Activated T-helper 17 cell treated with anti-CD3 and anti-CD28 coated beads, Interleukin-2, amount 50 U/mL, for 72 hours (primary cell): ENCODE measurements at regions not wholly inside any gene's neighbourhood (a gene's known extent, or its start where the extent isn't known, plus 50 kb on each side); places are given as distances from the start of the nearest gene placed in this dataset.

ENCODE experiments used
- ATAC-seq: fragments of 150-1000 bp; cut with Tn5 transposase; replicated peaks from 2 replicates; pipeline ENCODE4 v1.10.0; 2021; ENCODE audit warnings: mild to moderate bottlenecking, moderate library complexity
- H3K27ac Mint-ChIP-seq: one replicate; pipeline ENCODE4 v1.8.0; 2022; ENCODE audit warnings: mixed read lengths
- H3K27me3 Mint-ChIP-seq: one replicate; pipeline ENCODE4 v1.8.0; 2022; ENCODE audit warnings: mixed read lengths
- H3K36me3 Mint-ChIP-seq: one replicate; pipeline ENCODE4 v1.8.0; 2022; ENCODE audit warnings: low read depth, mild to moderate bottlenecking, mixed read lengths
- H3K4me1 Mint-ChIP-seq: one replicate; pipeline ENCODE4 v1.8.0; 2022; ENCODE audit warnings: mixed read lengths
- H3K4me3 Mint-ChIP-seq: one replicate; pipeline ENCODE4 v1.8.0; 2022; ENCODE audit warnings: mild to moderate bottlenecking, mixed read lengths
- H3K9me3 Mint-ChIP-seq: one replicate; pipeline ENCODE4 v1.8.0; 2022; ENCODE audit warnings: mixed read lengths

GRCh38 chr22:22110548-22111266 lies 128.1 kb upstream of the TOP3B start:
- H3K4me1 Mint-ChIP-seq: peaks cover 4% of the 10 kb centered on the region
- no peak overlapping the region for H3K4me3 Mint-ChIP-seq
- peak; percentile 84 for ATAC-seq

GRCh38 chr22:22109693-22110466 lies 127.3 kb upstream of the TOP3B start:
- Mint-ChIP-seq H3K27me3 (no peaks in the 10 kb centered on the region), H3K36me3 (no peaks in the 10 kb centered on the region), H3K27ac (no peak overlapping the region), H3K9me3 (no peaks in the 10 kb centered on the region), H3K4me1 (peaks cover 4% of the 10 kb centered on the region), H3K4me3 (no peak overlapping the region)
- no peak for ATAC-seq

More at GRCh38 chr22:22110548-22111266, 128.1 kb upstream of the TOP3B start:
- Mint-ChIP-seq H3K27ac (no peak overlapping the region), H3K27me3 (no peaks in the 10 kb centered on the region), H3K36me3 (no peaks in the 10 kb centered on the region), H3K9me3 (no peaks in the 10 kb centered on the region)

DNA sequence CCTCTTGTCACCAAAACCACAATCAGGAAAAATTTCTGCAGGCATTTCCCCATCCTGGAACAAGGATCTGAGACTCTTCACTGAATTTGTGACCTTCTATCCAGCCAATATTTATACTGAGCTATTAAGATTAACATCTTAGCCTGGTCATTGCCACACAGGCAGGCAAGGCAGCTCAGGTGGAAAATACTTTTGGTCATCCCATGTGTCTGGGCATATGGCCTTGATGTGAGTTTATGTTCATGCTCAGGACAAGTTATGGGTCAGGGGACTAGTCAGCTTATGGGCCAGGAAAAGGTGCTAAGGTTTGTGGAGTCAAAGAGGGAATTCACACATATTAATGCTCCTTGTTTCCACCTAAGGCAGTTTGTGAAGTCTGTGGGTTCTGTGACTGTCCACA lies 124.3 kb upstream of the TOP3B start:
- Mint-ChIP-seq H3K27me3 (peaks cover 7% of the 10 kb centered on the region), H3K9me3 (no peaks in the 10 kb centered on the region), H3K36me3 (no peaks in the 10 kb centered on the region), H3K4me3 (no peak overlapping the region), H3K27ac (no peak overlapping the region), H3K4me1 (peaks cover 4% of the 10 kb centered on the region)
- ATAC-seq: no peak

GRCh38 chr22:22105364-22105763 lies 122.8 kb upstream of the TOP3B start:
- H3K4me1 Mint-ChIP-seq: no peaks in the 10 kb centered on the region

DNA sequence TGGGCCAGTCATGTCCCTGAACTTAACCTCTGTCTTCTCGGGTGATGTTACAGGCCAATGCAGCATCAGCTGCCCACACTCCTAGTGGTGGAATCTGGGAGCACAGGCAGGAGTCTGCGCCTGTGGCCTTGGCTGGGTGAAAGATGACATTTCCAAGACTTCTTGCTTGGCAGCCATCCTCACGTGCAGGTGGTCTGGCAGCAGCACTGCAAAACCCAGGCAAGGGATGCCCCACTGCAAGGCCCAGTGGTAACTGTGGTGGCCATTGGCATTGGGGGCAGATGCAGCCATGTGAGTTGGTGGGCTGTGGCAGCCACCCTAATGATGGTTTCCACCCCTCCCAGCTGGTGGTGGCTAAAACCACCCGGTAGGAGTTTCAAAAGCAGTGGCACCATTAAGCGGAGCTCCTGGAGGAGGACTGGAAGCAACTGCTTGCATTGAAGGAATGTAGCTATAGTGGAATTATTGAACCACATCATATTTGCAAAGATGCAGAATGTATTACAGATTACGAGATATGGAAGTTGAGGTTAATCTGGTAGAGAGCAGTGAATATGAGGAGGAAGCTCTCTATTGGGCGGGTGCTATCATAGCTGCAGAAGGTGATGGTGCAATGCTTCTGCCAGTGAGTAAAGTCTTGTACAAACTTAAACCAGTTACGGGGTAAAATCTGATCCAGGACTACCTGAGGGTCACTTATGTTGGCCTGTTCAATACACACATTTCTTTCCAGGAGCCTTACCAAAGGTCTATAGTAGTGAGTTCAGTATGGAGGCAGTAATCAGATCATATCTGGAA lies 120.7 kb upstream of the TOP3B start:
- H3K4me1 Mint-ChIP-seq: no peaks in the 10 kb centered on the region
- no peaks in the 10 kb centered on the region for H3K9me3 Mint-ChIP-seq
- peak; percentile 37 for ATAC-seq
- H3K4me3 Mint-ChIP-seq: no peak overlapping the region
- no peaks in the 10 kb centered on the region for H3K36me3 Mint-ChIP-seq
- H3K27ac Mint-ChIP-seq: no peak overlapping the region
- peaks cover 8% of the 10 kb centered on the region for H3K27me3 Mint-ChIP-seq

More at GRCh38 chr22:22105364-22105763, 122.8 kb upstream of the TOP3B start:
- peaks cover 7% of the 10 kb centered on the region for H3K27me3 Mint-ChIP-seq
- no peaks in the 10 kb centered on the region for H3K36me3 Mint-ChIP-seq
- no peak for ATAC-seq
- H3K9me3 Mint-ChIP-seq: no peaks in the 10 kb centered on the region
- H3K4me3 Mint-ChIP-seq: no peak overlapping the region
- H3K27ac Mint-ChIP-seq: no peak overlapping the region

GRCh38 chr22:22099833-22100812 lies 117.5 kb upstream of the TOP3B start:
- no peaks in the 10 kb centered on the region for H3K4me1 Mint-ChIP-seq
- no peaks in the 10 kb centered on the region for H3K9me3 Mint-ChIP-seq
- no peak overlapping the region for H3K4me3 Mint-ChIP-seq
- H3K27ac Mint-ChIP-seq: no peak overlapping the region
- ATAC-seq: no peak
- H3K27me3 Mint-ChIP-seq: peaks cover 19% of the 10 kb centered on the region
- H3K36me3 Mint-ChIP-seq: no peaks in the 10 kb centered on the region

DNA sequence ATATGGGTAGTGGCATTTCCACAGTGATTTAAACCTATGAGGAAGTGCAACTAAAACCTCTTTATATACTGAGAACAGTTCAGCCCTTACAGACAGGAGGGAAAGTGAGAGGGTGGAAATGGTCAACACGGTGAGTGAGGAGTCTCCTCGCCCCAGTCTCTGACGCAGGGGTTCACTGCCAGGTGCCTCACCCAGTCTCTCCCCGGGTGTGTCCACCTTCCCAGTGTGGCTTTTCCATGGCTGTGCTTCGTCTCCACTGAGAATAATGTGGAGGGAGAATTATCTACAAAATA lies 116.6 kb upstream of the TOP3B start:
- no peak overlapping the region for H3K27ac Mint-ChIP-seq
- no peaks in the 10 kb centered on the region for H3K36me3 Mint-ChIP-seq
- H3K9me3 Mint-ChIP-seq: no peaks in the 10 kb centered on the region
- no peaks in the 10 kb centered on the region for H3K4me1 Mint-ChIP-seq
- no peak overlapping the region for H3K4me3 Mint-ChIP-seq
- ATAC-seq: no peak
- peaks cover 23% of the 10 kb centered on the region for H3K27me3 Mint-ChIP-seq

DNA sequence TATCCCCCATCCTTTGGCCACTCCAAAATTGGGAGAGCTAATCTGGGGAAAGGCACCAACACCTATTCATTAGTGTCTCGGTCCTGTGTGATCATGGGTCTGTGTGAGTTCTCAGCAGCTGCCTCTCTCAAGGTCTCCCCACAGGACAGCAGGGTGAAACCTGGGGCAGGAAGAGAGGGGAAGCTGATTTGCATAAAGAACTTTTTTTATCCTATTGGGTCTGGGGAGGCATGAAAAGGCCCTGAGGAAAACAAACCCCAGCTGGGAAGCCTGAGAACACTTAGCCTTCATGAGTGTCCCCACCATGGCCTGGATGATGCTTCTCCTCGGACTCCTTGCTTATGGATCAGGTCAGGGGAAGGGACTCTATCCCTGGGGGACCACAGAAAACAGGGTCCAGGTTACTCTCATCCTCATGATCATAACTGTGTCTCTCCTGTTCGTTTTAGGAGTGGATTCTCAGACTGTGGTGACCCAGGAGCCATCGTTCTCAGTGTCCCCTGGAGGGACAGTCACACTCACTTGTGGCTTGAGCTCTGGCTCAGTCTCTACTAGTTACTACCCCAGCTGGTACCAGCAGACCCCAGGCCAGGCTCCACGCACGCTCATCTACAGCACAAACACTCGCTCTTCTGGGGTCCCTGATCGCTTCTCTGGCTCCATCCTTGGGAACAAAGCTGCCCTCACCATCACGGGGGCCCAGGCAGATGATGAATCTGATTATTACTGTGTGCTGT lies 116.0 kb upstream of the TOP3B start:
- H3K36me3 Mint-ChIP-seq: no peaks in the 10 kb centered on the region
- H3K9me3 Mint-ChIP-seq: no peaks in the 10 kb centered on the region
- ATAC-seq: no peak
- H3K4me3 Mint-ChIP-seq: no peak overlapping the region
- H3K27ac Mint-ChIP-seq: no peak overlapping the region
- peaks cover under 1% of the 10 kb centered on the region for H3K4me1 Mint-ChIP-seq
- peaks cover 24% of the 10 kb centered on the region for H3K27me3 Mint-ChIP-seq

- Mint-ChIP-seq H3K4me3 (no peak overlapping the region), H3K36me3 (no peaks in the 10 kb centered on the region), H3K27me3 (peaks cover 25% of the 10 kb centered on the region), H3K9me3 (no peaks in the 10 kb centered on the region), H3K4me1 (peaks cover 6% of the 10 kb centered on the region), H3K27ac (no peak overlapping the region)
- no peak for ATAC-seq
Measured at GRCh38 chr22:22097727-22098228, 115.2 kb upstream of the TOP3B start.

- ATAC-seq: no peak
- Mint-ChIP-seq H3K4me3 (no peak overlapping the region), H3K27me3 (peaks cover 39% of the 10 kb centered on the region), H3K36me3 (no peaks in the 10 kb centered on the region), H3K4me1 (peaks cover 6% of the 10 kb centered on the region), H3K9me3 (no peaks in the 10 kb centered on the region), H3K27ac (no peak overlapping the region)
Measured at GRCh38 chr22:22094921-22095320, 112.3 kb upstream of the TOP3B start.

DNA sequence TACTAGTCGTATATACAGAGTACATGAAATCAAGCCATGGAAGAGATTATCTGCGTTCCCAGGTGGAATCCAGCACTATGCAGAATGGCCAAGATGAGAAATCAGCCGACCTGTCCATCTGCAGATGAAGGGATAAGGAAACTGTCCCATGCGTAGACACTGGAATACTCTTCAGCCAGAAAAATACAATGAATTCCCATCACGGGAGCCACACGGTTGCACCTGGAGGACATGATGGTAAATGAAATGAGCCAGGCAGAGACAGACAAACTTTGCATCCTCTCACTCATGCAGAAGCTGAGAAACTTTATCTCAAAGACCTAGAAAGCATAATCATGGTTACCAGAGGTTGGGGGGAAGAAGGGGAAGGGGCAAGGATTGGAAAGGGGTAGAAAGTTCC lies 111.9 kb upstream of the TOP3B start:
- Mint-ChIP-seq H3K36me3 (no peaks in the 10 kb centered on the region), H3K4me3 (no peak overlapping the region), H3K4me1 (peaks cover 6% of the 10 kb centered on the region), H3K27me3 (peaks cover 39% of the 10 kb centered on the region), H3K9me3 (no peaks in the 10 kb centered on the region), H3K27ac (no peak overlapping the region)
- ATAC-seq: no peak

DNA sequence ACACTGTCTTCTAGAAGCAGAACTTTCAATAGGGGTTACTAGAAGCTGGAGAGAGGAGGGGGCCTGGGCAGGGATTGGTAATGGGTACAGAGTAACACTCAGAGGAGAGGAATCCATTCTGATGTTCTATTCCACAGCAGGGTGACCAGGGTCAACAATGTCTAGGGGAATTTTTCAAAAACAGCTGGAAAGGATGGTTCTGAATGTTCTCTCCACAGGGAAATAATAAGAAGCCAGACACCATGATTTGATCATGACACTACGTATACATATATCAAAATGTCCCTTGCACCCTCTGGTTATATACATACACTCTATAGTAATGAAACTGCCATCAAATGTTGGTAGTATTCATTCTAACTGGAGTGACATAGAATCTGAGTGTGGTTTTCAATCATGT lies 111.2 kb upstream of the TOP3B start:
- peak; percentile 18 for ATAC-seq

DNA sequence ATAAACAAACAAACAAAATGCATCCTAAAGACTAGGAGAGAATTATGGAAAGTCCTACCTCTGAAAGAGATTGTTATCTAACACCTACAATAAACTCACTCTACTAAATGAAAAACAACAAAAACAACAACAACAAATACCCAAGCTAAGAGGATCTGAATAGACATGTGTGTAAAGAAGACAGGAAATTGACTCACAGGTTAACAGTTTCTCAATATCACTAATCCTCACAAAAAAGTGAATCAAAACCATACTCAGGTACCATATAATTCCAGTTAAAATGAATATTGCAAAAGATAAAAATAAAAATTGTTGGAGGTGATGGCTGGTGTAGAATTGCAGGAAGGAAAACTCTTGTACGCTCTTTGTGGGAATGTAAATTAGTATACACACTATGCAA lies 110.4 kb upstream of the TOP3B start:
- peaks cover 34% of the 10 kb centered on the region for H3K27me3 Mint-ChIP-seq
- ATAC-seq: peak; percentile 67
- H3K27ac Mint-ChIP-seq: no peak overlapping the region
- peaks cover 6% of the 10 kb centered on the region for H3K4me1 Mint-ChIP-seq
- H3K4me3 Mint-ChIP-seq: no peak overlapping the region
- no peaks in the 10 kb centered on the region for H3K36me3 Mint-ChIP-seq
- no peaks in the 10 kb centered on the region for H3K9me3 Mint-ChIP-seq

More for the DNA sequence above, 111.2 kb upstream of the TOP3B start:
- Mint-ChIP-seq H3K27ac (no peak overlapping the region), H3K9me3 (no peaks in the 10 kb centered on the region), H3K27me3 (peaks cover 39% of the 10 kb centered on the region), H3K36me3 (no peaks in the 10 kb centered on the region), H3K4me3 (no peak overlapping the region), H3K4me1 (peaks cover 6% of the 10 kb centered on the region)
